Spleen (tissue), 7 donors: ENCODE measurements at regions not wholly inside any gene's neighbourhood (a gene's known extent, or its start where the extent isn't known, plus 50 kb on each side); places are given as distances from the start of the nearest gene placed in this dataset.

Experiments used
- CTCF ChIP-seq, 11 experiments: fragments of 200-600 bp in 7 of 11; fragments of 450-650 bp in 4 of 11; sonication (generic) in 4 of 11; IDR thresholded peaks in 8 of 11; conservative IDR thresholded peaks in 3 of 11; 1 replicate in 7 of 11; 2 replicates in 4 of 11; pipeline versions ENCODE4 v1.4.0 to v1.8.0; 2016 to 2021; ENCODE audit warnings: antibody characterized with exemption in 11 of 11, inconsistent platforms in 4 of 11, mild to moderate bottlenecking in 1 of 11
- POLR2A ChIP-seq, 3 donors: fragments of 450-650 bp; IDR thresholded peaks; one replicate each; pipeline ENCODE4 v1.5.1; 2017; ENCODE audit warnings: antibody characterized with exemption in 3 of 3, mild to moderate bottlenecking in 1 of 3
- donor health status: DM: no; HTN: no; CAD: no; lungs with moderate emphysema.
- donor health status: DM: no; HTN: no; CAD: no.
- donor health status: DM: no; HTN: no; CAD: no.

- TF ChIP-seq CTCF (IDR thresholded peaks at IDR 0.05 in 8 of 11, conservative IDR thresholded peaks at IDR 0.05 in 3 of 11) (no peak), POLR2A (IDR thresholded peaks at IDR 0.05) (no peak)
Observed at GRCh38 chr10:117662126-117662525, 119.6 kb downstream of the EMX2 start.
